ENCODE measurements at regions not wholly inside any gene's neighbourhood (a gene's known extent, or its start where the extent isn't known, plus 50 kb on each side); places are given as distances from the start of the nearest gene placed in this dataset.

DNA sequence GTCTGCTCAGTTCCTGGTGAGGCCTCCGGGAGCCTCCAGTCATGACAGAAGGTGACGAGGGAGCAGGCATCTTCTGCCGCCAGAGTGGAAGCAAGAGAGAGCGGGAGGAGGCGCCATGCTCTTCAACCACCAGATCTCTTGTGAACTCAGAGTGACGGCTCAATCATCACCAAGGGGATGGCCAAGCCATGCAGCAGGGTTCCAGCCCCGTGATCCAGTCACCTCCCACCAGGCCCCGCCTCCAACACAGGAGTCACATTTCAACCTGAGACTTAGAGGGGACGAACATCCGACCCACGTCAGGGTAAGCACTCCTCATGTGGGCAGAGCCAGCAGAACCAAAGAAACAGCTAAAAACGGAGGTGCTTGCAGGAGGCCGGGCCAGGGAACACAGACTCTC lies 1470.5 kb downstream of the BRD1 start:
- Histone ChIP-seq H3K4me3 (no peak overlapping the region), H3K9me3 (no peaks in the 10 kb centered on the region), H3K36me3 (replicated peaks) (no peaks in the 10 kb centered on the region), H3K27me3 (ENCODE audit: low read depth) (no peaks in the 10 kb centered on the region), H3K4me1 (no peaks in the 10 kb centered on the region)
- in situ Hi-C loops (cut with MboI; ENCODE audit: low sequenced_read_pairs), result no loop called here
- DNase-seq (ENCODE audit: low spot score in 2 of 2), result no peak

DNA sequence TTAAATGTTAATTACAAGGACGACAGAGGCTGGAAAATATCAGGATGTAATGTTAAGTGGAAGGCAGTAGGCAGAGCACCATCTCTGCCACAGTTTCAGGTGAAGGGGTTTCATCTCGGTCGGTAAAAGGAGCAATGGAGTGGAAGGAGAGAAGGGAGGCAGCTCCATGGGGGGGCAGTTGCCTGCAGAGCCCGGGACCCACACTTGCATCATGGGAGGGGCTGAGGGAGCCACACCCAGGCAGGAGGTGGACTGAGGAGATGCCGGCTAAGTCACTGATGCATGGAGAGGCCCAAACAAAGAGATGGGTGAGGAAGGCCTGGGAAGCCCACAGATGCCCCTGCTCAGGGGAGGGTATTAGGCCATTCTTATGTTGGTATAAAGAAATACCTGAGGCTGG lies 1470.9 kb downstream of the BRD1 start:
- no peaks in the 10 kb centered on the region for H3K4me1 ChIP-seq
- DNase-seq (ENCODE audit: low spot score in 2 of 2), result no peak
- H3K4me3 ChIP-seq, result no peak overlapping the region
- no peaks in the 10 kb centered on the region for H3K27me3 ChIP-seq (ENCODE audit: low read depth)
- no peaks in the 10 kb centered on the region for H3K36me3 ChIP-seq (replicated peaks)
- H3K9me3 ChIP-seq, result no peaks in the 10 kb centered on the region
- in situ Hi-C loops (cut with MboI; ENCODE audit: low sequenced_read_pairs), result no loop called here

DNA sequence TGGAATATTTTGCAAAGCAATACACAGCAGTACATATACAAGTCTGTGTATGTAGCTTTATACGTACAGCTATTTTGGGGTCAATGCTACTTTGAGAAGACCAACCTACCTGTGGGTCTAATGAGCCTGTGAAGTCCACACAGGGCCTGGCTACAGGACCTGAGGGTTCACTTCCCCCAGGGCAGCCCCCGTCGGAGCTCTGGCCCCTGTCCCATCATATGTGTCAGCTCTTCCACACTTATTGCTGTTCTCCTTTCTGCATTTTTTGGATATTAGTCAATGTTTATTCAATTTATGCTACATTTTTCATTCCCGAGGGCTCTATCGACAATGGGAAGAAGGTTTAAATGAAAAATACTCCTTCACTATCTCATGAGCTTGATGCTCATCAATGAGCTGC lies 1473.6 kb downstream of the BRD1 start:
- in situ Hi-C loops (cut with MboI; ENCODE audit: low sequenced_read_pairs), result no loop called here
- no peaks in the 10 kb centered on the region for H3K9me3 ChIP-seq
- no peak for DNase-seq (ENCODE audit: low spot score in 2 of 2)
- no peak overlapping the region for H3K4me3 ChIP-seq
- no peaks in the 10 kb centered on the region for H3K36me3 ChIP-seq (replicated peaks)
- no peaks in the 10 kb centered on the region for H3K27me3 ChIP-seq (ENCODE audit: low read depth)
- no peaks in the 10 kb centered on the region for H3K4me1 ChIP-seq

DNA sequence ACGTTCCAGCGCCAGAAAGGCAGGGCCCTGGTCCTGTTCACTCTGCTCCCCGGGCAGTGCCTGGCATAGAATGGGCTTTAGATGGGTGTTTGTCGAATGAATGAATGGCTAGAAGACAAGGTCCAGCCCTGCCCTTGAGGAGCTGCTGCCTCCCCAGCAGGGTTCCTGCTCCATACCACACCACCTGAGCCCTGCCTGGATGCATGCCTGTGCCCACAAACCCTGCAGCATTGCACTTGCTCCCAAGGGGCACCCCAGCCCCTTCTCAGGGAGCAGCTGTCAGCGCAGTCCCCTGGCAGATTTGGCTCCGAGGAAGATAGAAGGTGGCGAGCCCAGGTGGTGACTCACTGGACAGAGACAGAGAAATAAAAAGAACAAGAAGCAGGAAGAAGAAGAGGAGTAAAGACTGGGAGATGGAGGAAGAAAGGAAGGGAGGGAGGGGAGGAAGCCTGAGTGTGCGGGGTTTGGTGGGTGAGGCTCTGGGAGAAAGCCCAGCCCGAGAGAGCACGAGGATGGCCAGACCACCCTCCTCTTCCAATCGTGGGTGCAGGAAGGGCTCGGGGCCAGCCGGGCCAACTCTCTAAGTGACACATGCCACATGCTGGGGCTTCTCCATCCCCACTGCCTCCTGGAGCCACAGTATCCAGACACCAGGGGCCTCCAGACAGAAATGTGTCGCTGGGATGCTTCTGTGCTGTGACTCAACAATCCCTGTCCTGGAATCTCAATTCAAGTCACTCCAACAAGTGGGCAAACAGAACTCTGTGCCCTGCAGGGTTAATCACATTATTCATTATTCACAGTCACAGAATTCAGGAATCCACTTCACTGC lies 1474.3 kb downstream of the BRD1 start:
- H3K36me3 ChIP-seq (replicated peaks), result no peaks in the 10 kb centered on the region
- H3K9me3 ChIP-seq, result no peaks in the 10 kb centered on the region
- no peak for DNase-seq (ENCODE audit: low spot score in 2 of 2)
- H3K4me1 ChIP-seq, result no peaks in the 10 kb centered on the region
- no peaks in the 10 kb centered on the region for H3K27me3 ChIP-seq (ENCODE audit: low read depth)
- in situ Hi-C loops (cut with MboI; ENCODE audit: low sequenced_read_pairs), result no loop called here
- no peak overlapping the region for H3K4me3 ChIP-seq

DNA sequence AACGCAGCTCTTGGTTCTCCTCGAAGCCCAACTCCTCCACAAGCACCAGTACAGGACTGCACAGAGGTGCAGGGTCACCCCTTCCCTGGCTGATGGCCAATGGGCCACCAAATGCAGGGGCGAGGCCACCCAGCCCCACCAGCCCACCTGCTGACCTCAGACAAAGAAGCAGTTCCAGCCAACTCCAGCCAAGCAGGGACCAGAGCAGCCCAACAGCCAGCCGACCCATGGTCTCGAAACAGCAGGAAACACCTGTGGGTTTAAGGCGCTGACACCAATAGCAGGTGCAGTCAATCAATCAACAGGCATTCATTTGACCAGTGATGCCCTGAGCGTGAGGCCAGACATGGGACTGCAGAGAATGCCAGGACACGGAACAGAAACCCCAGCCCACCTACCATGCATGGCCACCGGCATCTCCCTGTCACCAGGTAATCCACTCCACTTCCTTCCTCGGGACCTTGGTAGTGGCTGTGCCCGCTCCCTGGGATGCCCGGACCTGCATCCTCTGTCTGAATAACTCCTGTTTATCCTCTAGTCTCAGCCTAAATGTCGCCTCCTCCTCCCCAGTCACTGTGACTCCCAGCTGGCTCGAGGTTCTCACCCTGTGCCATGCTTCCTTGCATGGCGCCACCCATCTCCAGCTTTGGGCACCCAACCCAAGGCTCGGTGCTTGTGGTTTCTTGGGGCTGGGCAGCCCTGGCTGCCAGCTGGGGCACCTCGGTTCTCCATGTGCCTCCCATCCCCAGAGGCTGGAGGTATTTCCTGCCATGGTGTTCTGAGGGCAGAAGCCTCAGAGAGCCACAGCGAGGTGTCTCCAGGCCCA lies 1475.4 kb downstream of the BRD1 start:
- H3K4me3 ChIP-seq, result no peak overlapping the region
- H3K4me1 ChIP-seq, result no peaks in the 10 kb centered on the region
- DNase-seq (ENCODE audit: low spot score in 2 of 2), result no peak
- H3K27me3 ChIP-seq (ENCODE audit: low read depth), result no peaks in the 10 kb centered on the region
- H3K9me3 ChIP-seq, result no peaks in the 10 kb centered on the region
- in situ Hi-C loops (cut with MboI; ENCODE audit: low sequenced_read_pairs), result no loop called here
- no peaks in the 10 kb centered on the region for H3K36me3 ChIP-seq (replicated peaks)

DNA sequence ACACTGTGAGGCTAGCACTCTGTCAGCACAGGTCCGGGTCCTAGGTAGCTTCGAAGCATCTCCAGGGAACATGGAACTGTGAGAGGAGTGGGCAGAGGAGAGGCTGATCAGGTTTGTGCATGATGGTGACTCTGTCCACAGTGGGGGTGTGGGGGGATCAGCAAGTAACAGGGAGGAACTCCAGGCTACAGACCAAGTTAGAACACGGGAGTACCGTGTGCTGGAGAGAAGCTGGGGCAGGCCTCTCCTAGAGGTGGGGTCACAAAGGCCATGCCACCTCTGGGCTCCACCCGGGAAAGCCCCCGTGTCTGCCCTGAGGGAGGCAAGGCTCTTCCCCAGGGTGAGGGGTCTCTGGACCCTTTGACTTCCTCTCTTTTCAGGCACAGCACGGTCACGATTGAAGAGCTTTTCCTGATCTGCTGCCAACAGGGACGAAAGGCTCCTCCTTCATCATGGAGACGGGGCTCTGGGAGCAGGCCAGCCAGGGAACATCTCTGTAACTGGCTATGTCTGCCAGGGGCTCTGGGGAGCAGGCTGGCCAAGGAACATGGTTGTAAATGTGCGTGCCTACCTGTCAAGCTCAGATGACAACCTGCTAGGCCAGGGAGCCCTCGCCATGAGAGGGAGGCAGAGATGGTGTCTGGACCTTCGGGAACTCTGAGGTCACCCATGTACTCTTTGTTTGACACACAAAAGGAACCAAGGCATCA lies 1476.1 kb downstream of the BRD1 start:
- Histone ChIP-seq H3K36me3 (replicated peaks) (no peaks in the 10 kb centered on the region), H3K4me3 (no peak overlapping the region), H3K4me1 (no peaks in the 10 kb centered on the region), H3K27me3 (ENCODE audit: low read depth) (no peaks in the 10 kb centered on the region), H3K9me3 (no peaks in the 10 kb centered on the region)
- in situ Hi-C loops (cut with MboI; ENCODE audit: low sequenced_read_pairs), result no loop called here
- DNase-seq (ENCODE audit: low spot score in 2 of 2), result no peak

DNA sequence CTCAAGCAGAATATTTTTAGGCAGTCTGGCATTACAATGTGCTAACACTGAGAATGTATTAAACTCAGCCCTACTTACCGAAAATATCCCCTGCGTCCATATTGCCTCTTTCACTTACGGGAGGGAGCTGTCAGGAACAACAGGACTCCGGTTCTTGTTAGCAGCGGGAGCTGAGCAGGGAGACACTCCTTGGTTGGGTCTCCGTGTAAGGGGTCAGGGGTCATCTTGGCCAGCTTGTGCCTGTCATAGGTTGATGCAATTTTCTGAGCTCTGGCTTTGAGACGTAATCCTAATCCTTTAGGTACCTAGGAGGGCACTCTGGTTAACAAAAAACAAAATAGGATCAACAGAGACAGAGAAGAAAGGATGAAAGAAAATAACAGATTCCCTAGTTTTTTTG lies 1477.2 kb downstream of the BRD1 start:
- Histone ChIP-seq H3K9me3 (no peaks in the 10 kb centered on the region), H3K4me3 (no peak overlapping the region), H3K36me3 (replicated peaks) (no peaks in the 10 kb centered on the region), H3K27me3 (ENCODE audit: low read depth) (no peaks in the 10 kb centered on the region), H3K4me1 (no peaks in the 10 kb centered on the region)
- in situ Hi-C loops (cut with MboI; ENCODE audit: low sequenced_read_pairs), result no loop called here
- no peak for DNase-seq (ENCODE audit: low spot score in 2 of 2)

DNA sequence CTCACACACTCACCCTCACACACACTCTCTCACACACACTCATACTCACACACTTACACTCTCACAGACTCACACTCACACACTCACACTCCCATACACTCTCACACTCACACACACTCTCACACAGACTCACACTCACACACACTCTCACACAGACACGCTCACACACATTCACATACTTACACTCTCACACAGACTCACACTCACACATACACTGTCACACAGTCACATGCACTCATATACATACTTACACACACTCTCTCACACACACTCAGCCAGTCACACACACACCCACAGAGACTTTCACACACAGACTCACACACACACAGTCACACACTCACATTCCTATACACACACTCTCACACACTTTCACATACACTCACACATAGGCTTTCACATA lies 1478.8 kb downstream of the BRD1 start:
- DNase-seq (ENCODE audit: low spot score in 2 of 2), result no peak
- Histone ChIP-seq H3K27me3 (ENCODE audit: low read depth) (no peaks in the 10 kb centered on the region), H3K4me1 (no peaks in the 10 kb centered on the region), H3K4me3 (no peak overlapping the region), H3K36me3 (replicated peaks) (no peaks in the 10 kb centered on the region), H3K9me3 (no peaks in the 10 kb centered on the region)
- in situ Hi-C loops (cut with MboI; ENCODE audit: low sequenced_read_pairs), result no loop called here

DNA sequence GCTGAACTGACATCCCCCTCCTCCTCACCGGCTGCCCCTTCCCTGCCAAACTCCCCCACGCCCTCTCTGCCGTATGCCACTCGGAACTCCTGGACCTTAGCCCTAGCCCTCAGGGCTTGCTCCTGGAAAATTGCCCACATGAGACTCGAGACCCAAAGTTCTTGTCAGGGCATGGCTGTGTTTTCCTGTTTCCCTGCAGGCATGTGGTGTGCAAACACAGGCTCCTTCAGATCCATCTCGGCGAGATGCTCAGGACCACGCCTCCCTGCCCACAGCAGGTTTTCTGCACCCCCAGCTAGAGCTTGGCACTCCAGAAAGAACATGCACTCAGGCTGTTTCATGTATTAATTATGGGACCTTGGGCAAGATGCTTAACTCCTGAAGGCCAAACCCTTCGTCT lies 1480.4 kb downstream of the BRD1 start:
- in situ Hi-C loops (cut with MboI; ENCODE audit: low sequenced_read_pairs), result no loop called here
- Histone ChIP-seq H3K4me3 (no peak overlapping the region), H3K27me3 (ENCODE audit: low read depth) (no peaks in the 10 kb centered on the region), H3K4me1 (no peaks in the 10 kb centered on the region), H3K36me3 (replicated peaks) (no peaks in the 10 kb centered on the region), H3K9me3 (no peaks in the 10 kb centered on the region)
- DNase-seq (ENCODE audit: low spot score in 2 of 2), result no peak

DNA sequence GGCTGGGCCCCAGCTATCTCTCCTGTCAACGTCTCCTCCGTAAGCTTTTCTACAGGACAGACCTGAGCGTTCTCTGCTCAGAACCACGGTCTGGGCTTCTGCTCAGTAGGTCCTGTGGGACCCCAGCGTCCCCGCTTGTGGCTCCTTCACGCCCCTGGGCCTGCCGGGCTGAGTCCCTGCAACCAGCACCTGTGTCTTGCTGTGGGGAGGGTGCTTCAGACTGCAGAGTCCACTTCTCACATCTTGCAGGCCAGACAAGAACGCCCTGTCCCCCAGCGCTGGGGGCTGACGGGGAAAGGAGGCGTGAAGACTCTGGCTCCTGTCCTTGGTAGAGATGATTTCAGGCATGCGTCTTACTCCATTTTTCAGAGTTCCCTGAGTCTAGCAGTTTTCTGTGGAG lies 1480.8 kb downstream of the BRD1 start:
- H3K9me3 ChIP-seq, result no peaks in the 10 kb centered on the region
- H3K27me3 ChIP-seq (ENCODE audit: low read depth), result no peaks in the 10 kb centered on the region
- in situ Hi-C loops (cut with MboI; ENCODE audit: low sequenced_read_pairs), result no loop called here

DNA sequence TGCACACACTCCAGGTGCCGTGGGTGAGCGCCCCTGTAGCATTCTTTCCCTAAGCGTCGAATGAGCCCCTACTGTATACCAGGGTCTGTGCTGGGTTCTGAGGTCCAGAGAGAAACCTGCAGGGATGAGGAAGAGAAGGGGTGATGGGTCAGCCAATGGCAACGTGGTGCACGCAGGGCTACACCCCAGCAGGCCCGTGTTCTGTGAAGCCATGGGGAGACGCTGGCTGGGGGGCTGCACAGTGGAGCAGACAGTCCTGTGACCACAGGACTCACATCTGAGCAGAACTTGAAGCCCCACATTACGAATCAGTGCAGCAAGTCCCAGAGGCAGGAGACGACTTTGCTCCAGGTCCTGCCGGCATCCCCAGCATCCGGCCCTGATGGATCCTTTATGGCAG lies 1481.4 kb downstream of the BRD1 start:
- DNase-seq (ENCODE audit: low spot score in 2 of 2), result no peak
- no peaks in the 10 kb centered on the region for H3K4me1 ChIP-seq
- H3K27me3 ChIP-seq (ENCODE audit: low read depth), result no peaks in the 10 kb centered on the region
- in situ Hi-C loops (cut with MboI; ENCODE audit: low sequenced_read_pairs), result no loop called here
- H3K4me3 ChIP-seq, result no peak overlapping the region
- H3K36me3 ChIP-seq (replicated peaks), result no peaks in the 10 kb centered on the region
- no peaks in the 10 kb centered on the region for H3K9me3 ChIP-seq

More for the DNA sequence above, 1480.8 kb downstream of the BRD1 start:
- no peak for DNase-seq (ENCODE audit: low spot score in 2 of 2)
- H3K36me3 ChIP-seq (replicated peaks), result no peaks in the 10 kb centered on the region
- H3K4me1 ChIP-seq, result no peaks in the 10 kb centered on the region
- no peak overlapping the region for H3K4me3 ChIP-seq

DNA sequence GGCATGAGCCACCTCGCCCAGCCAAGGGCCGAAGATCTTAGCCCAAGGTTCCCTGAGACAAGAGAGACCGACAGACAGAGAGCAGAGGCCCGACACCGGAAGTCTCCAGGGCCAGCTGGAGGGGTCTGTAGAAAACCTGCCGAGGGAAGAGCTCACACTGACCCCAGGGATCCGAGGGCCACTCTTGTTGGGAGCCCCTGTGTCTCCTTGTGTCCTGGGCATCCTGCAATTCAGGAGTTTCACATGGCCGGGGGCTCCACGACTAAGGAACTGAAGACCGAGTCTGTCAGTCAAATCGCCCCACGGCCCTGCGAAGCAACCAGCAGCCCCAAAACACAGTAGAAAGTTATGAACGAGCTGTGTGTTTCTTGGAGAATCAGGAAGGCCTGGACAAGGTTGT lies 1482.0 kb downstream of the BRD1 start:
- H3K4me3 ChIP-seq, result no peak overlapping the region
- no peaks in the 10 kb centered on the region for H3K36me3 ChIP-seq (replicated peaks)
- DNase-seq (ENCODE audit: low spot score in 2 of 2), result no peak
- H3K27me3 ChIP-seq (ENCODE audit: low read depth), result no peaks in the 10 kb centered on the region
- no peaks in the 10 kb centered on the region for H3K4me1 ChIP-seq
- in situ Hi-C loops (cut with MboI; ENCODE audit: low sequenced_read_pairs), result no loop called here
- H3K9me3 ChIP-seq, result no peaks in the 10 kb centered on the region

DNA sequence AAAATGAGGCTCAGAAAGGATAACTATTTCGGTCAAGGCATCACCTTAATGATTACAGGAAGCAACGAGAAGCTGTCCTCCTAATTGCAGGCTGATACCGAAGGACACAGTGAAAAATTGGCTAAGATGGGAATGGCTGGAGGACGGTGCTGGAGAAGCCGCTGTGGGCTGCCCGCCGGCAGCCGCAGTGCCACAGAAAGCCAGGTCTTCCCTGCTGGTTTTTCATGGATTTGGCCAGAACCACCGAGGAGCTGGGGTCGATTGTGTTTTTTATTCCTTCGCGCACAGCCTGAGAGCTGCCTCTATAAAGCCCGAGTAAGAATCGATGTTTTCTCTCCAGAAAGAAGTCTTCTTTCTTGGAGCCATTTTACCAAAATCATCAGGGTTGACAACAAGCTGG lies 1484.2 kb downstream of the BRD1 start:
- no peaks in the 10 kb centered on the region for H3K27me3 ChIP-seq (ENCODE audit: low read depth)
- no peaks in the 10 kb centered on the region for H3K36me3 ChIP-seq (replicated peaks)
- H3K4me3 ChIP-seq, result no peak overlapping the region
- in situ Hi-C loops (cut with MboI; ENCODE audit: low sequenced_read_pairs), result no loop called here
- DNase-seq (ENCODE audit: low spot score in 2 of 2), result no peak
- no peaks in the 10 kb centered on the region for H3K9me3 ChIP-seq
- no peaks in the 10 kb centered on the region for H3K4me1 ChIP-seq

DNA sequence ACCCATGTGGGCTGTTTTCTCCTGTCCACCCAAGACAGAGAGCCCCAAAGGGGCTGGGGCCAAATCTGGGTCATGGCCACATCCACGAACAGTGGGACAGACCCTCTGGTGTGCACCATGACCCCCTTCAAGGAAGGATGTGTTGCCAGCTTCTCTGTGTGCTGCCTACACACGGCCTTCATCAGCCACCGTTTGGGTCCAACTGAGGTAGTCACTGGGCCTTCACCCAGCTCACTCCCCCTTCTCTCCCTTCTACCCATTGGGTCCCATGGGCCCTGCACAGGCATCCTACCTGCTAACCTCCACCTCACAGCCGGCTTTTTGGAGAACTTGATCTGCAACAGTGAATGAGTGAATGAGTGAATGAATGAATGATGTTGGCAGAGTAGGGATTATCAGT lies 1484.9 kb downstream of the BRD1 start:
- Histone ChIP-seq H3K4me1 (no peaks in the 10 kb centered on the region), H3K27me3 (ENCODE audit: low read depth) (no peaks in the 10 kb centered on the region), H3K4me3 (no peak overlapping the region), H3K36me3 (replicated peaks) (no peaks in the 10 kb centered on the region), H3K9me3 (no peaks in the 10 kb centered on the region)
- in situ Hi-C loops (cut with MboI; ENCODE audit: low sequenced_read_pairs), result no loop called here
- no peak for DNase-seq (ENCODE audit: low spot score in 2 of 2)
